PC-3 (cell line): ENCODE measurements at regions not wholly inside any gene's neighbourhood (a gene's known extent, or its start where the extent isn't known, plus 50 kb on each side); places are given as distances from the start of the nearest gene placed in this dataset.

ENCODE experiments used
- ATAC-seq: fragments of 200-7000 bp; cut with Tn5 transposase; 2 replicates; pipeline ENCODE4 v1.9.1; 2020; ENCODE audit warnings: mild to moderate bottlenecking, moderate library complexity
- BruUV-seq: library from RNA; stranded (reverse); fragments of 400-500 nt; replicated peaks from 2 replicates; lab custom pipeline; 2021; lab: Mats Ljungman, UMichigan
- CTCF ChIA-PET: fragments of 300-600 bp; sonication (Branson Sonifier 250); formaldehyde crosslinking; loops from one replicate; lab custom pipeline; 2022; ENCODE audit warnings: antibody characterized with exemption; lab: Charles Lee
- POLR2A ChIA-PET: fragments of 300-600 bp; sonication (Branson Sonifier 250); formaldehyde crosslinking; loops from one replicate; lab custom pipeline; 2022; ENCODE audit warnings: antibody characterized with exemption; ENCODE audit not compliant: unreplicated experiment; lab: Charles Lee
- DNase-seq: peaks from one replicate; pipeline ENCODE4 v3.0.0-alpha.2; 2015
- H2AFZ ChIP-seq: fragments of 300-600 bp; sonication (generic); 2 replicates; pipeline ENCODE4 v1.6.0; 2016; ENCODE audit warnings: antibody characterized with exemption, low read length
- H3F3A ChIP-seq: fragments of 300-600 bp; sonication (generic); one replicate; pipeline ENCODE4 v1.6.0; 2017; ENCODE audit warnings: antibody characterized with exemption, low read length, control low read depth, mild to moderate bottlenecking; ENCODE audit not compliant: unreplicated experiment
- H3K27ac ChIP-seq: fragments of 300-600 bp; sonication (generic); 2 replicates; pipeline ENCODE4 v1.5.1; 2016; ENCODE audit warnings: mild to moderate bottlenecking, low read length
- H3K27me3 ChIP-seq: fragments of 300-600 bp; sonication (generic); 2 replicates; pipeline ENCODE4 v1.6.1; 2016; ENCODE audit warnings: low read length, mixed read lengths
- H3K36me3 ChIP-seq: fragments of 300-600 bp; sonication (generic); 2 replicates; pipeline ENCODE4 v1.6.1; 2016; ENCODE audit warnings: low read depth, mixed run types, low read length, mixed read lengths
- H3K4me1 ChIP-seq: fragments of 300-600 bp; sonication (generic); 2 replicates; pipeline ENCODE4 v1.5.1; 2016; ENCODE audit warnings: low read length; ENCODE audit not compliant: insufficient read depth
- H3K4me2 ChIP-seq: fragments of 300-600 bp; sonication (generic); 2 replicates; pipeline ENCODE4 v1.6.0; 2016; ENCODE audit warnings: low read length
- H3K4me3 ChIP-seq: fragments of 300-600 bp; sonication (generic); 2 replicates; pipeline ENCODE4 v1.5.1; 2016; ENCODE audit warnings: mild to moderate bottlenecking, low read length, mixed read lengths
- H3K79me2 ChIP-seq: fragments of 300-600 bp; sonication (generic); 2 replicates; pipeline ENCODE4 v1.6.1; 2017; ENCODE audit warnings: low read length, mixed read lengths
- H3K9ac ChIP-seq: fragments of 300-600 bp; sonication (generic); 2 replicates; pipeline ENCODE4 v1.6.0; 2016; ENCODE audit warnings: mild to moderate bottlenecking, low read length
- H3K9me2 ChIP-seq: fragments of 300-600 bp; sonication (generic); replicated peaks from 2 replicates; pipeline ENCODE4 v1.6.1; 2016; ENCODE audit warnings: mixed run types, low read length, mixed read lengths
- H3K9me3 ChIP-seq: fragments of 300-600 bp; sonication (generic); 2 replicates; pipeline ENCODE4 v1.6.1; 2016; ENCODE audit warnings: low read length, mixed read lengths
- H4K20me1 ChIP-seq: fragments of 300-600 bp; sonication (generic); 2 replicates; pipeline ENCODE4 v1.6.1; 2016; ENCODE audit warnings: low read length, mixed read lengths
- EZH2 ChIP-seq: fragments of 300-600 bp; sonication (generic); IDR thresholded peaks from one replicate; pipeline ENCODE4 v1.6.1; 2017; ENCODE audit warnings: antibody characterized with exemption, mild to moderate bottlenecking, low read length; ENCODE audit not compliant: unreplicated experiment
- EZH2phosphoT487 ChIP-seq: fragments of 300-600 bp; sonication (generic); IDR thresholded peaks from 2 replicates; pipeline ENCODE4 v1.6.1; 2018; ENCODE audit warnings: mild to moderate bottlenecking, antibody characterized with exemption, low read length, borderline replicate concordance
- intact Hi-C: fragments of 100-400 bp; cut with micrococcal nuclease; formaldehyde crosslinking; loops from 2 replicates; pipeline ENCODE4 v1.9.0; 2023
- TF ChIP-seq, protein P1 (sequence below): fragments of 300-600 bp; sonication (generic); conservative IDR thresholded peaks from 2 replicates; pipeline ENCODE4 v1.5.1; 2017; ENCODE audit warnings: antibody characterized with exemption, low read depth, mild to moderate bottlenecking, low read length

DNA sequence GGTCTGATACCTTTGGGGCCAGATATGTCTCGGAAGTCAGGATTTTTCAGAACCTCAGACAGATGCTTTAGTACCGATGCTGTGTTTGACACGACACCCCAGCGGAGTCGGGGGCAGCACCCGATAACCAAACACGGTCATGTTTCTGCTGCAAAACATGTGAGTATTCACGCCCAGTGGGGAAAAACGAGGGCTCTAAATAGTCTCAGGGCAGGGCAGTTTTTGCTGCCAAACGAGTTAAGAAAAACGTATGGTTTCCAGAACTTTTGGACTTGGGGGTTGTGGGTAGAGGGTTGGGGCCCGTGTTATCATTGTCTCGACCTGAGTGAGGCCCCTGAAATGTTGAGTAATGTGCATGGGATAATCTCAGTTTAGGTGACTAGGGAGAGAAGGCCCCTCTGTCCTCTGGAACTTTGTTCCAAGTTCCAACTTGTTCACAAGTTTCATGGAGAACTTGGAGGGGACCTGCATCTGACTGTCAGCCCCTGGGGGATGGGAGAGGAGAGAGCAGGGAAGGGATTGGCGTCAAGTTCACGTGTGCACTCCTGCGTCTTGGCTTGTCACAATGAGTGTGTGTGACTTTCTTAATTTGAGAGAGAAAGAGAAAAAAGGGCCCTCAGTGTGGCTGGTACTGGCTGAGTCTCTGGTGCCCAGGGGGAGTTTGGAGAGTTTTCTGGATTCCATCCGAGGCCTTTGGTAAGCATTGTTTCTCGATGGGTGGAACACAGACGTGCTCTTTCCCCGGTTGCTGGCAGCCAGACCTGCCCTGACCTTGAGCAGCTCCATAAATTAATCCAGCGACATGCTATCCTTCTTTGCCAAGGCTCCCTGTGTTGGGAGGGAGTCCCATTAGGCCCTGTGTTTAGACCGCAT lies 83.9 kb upstream of the CIBAR2 start:
- no peak for DNase-seq
- Histone ChIP-seq H4K20me1 (no peaks in the 10 kb centered on the region), H2AFZ (no peak overlapping the region), H3K9me2 (no peaks in the 10 kb centered on the region), H3K27me3 (no peaks in the 10 kb centered on the region), H3K79me2 (0 out of 2 replicates have a peak, but pooled peaks cover 7% of the 10 kb centered on the region), H3K4me1 (no peaks in the 10 kb centered on the region), H3K27ac (no peak overlapping the region), H3F3A (no peaks in the 10 kb centered on the region), H3K4me3 (no peak overlapping the region), H3K4me2 (no peak overlapping the region), H3K9ac (no peak overlapping the region), H3K9me3 (no peaks in the 10 kb centered on the region), H3K36me3 (no peaks in the 10 kb centered on the region)
- BruUV-seq = no TSS peak
- intact Hi-C loops = no loop called here
- ChIA-PET CTCF (no interaction called here), POLR2A (no interaction called here)
- TF ChIP-seq, protein P1, sequence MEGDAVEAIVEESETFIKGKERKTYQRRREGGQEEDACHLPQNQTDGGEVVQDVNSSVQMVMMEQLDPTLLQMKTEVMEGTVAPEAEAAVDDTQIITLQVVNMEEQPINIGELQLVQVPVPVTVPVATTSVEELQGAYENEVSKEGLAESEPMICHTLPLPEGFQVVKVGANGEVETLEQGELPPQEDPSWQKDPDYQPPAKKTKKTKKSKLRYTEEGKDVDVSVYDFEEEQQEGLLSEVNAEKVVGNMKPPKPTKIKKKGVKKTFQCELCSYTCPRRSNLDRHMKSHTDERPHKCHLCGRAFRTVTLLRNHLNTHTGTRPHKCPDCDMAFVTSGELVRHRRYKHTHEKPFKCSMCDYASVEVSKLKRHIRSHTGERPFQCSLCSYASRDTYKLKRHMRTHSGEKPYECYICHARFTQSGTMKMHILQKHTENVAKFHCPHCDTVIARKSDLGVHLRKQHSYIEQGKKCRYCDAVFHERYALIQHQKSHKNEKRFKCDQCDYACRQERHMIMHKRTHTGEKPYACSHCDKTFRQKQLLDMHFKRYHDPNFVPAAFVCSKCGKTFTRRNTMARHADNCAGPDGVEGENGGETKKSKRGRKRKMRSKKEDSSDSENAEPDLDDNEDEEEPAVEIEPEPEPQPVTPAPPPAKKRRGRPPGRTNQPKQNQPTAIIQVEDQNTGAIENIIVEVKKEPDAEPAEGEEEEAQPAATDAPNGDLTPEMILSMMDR = no peak
- TF ChIP-seq EZH2 = no peak
- TF ChIP-seq EZH2phosphoT487 = no peak
- no peak for ATAC-seq

DNA sequence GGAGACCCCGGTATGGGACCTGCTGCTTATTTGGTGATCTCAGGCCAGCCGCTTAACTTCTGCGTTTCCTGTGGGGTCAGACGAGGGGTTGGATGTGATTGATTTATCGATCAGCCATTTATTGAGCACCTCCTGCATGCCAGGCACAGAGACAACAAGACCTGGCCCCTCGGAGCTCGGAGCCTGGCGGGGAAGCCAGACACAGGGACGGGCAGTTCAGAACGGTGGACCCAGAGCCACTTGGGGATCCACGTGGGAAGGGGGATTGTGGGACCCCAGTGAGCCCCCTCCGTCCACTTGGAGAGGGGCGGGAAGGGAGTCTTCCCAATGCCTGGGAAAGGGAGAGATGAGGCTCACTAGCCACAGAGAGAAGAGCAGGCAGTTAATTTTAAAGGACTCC lies 84.7 kb upstream of the CIBAR2 start:
- ATAC-seq (no peak), DNase-seq (no peak)
- H2AFZ ChIP-seq = no peak overlapping the region
- BruUV-seq = no TSS peak
- no peaks in the 10 kb centered on the region for H3K9me3 ChIP-seq
- H3K4me3 ChIP-seq = no peak overlapping the region
- no peaks in the 10 kb centered on the region for H4K20me1 ChIP-seq
- H3K36me3 ChIP-seq = no peaks in the 10 kb centered on the region
- no peaks in the 10 kb centered on the region for H3F3A ChIP-seq
- CTCF ChIA-PET = no interaction called here
- 0 out of 2 replicates have a peak, but pooled peaks cover 7% of the 10 kb centered on the region for H3K79me2 ChIP-seq
- no peak overlapping the region for H3K27ac ChIP-seq
- POLR2A ChIA-PET = no interaction called here
- intact Hi-C loops = no loop called here
- no peak overlapping the region for H3K4me2 ChIP-seq
- H3K27me3 ChIP-seq = no peaks in the 10 kb centered on the region
- H3K9me2 ChIP-seq = no peaks in the 10 kb centered on the region
- no peaks in the 10 kb centered on the region for H3K4me1 ChIP-seq
- TF ChIP-seq, protein P1 = no peak
- H3K9ac ChIP-seq = no peak overlapping the region
